SH-SY5Y (cell line): ENCODE measurements at regions not wholly inside any gene's neighbourhood (a gene's known extent, or its start where the extent isn't known, plus 50 kb on each side); places are given as distances from the start of the nearest gene placed in this dataset.

ENCODE experiments used
- GATA2 ChIP-seq: IDR thresholded peaks from 2 replicates; pipeline ENCODE4 v1.6.1; 2011; ENCODE audit warnings: mild to moderate bottlenecking, low read depth, low read length
- GATA3 ChIP-seq: IDR thresholded peaks from 2 replicates; pipeline ENCODE4 v1.6.1; 2011; ENCODE audit warnings: low read depth, mild to moderate bottlenecking, low read length, moderate library complexity

GRCh38 chr2:128505150-128505490 is 186.5 kb upstream of the HS6ST1 start:
- TF ChIP-seq GATA3 (no peak), GATA2 (no peak)
